Kidney epithelial cell (primary cell): ENCODE measurements at regions not wholly inside any gene's neighbourhood (a gene's known extent, or its start where the extent isn't known, plus 50 kb on each side); places are given as distances from the start of the nearest gene placed in this dataset.
A peak's percentile ranks its signal among the peaks of the same experiment; 100 is the strongest.

Experiments
- DNase-seq: peaks from one replicate; pipeline ENCODE4 v3.0.0-alpha.2; 2010; ENCODE audit warnings: low read depth
- H3K27me3 ChIP-seq: 2 replicates; pipeline ENCODE4 v1.6.0; 2011; ENCODE audit warnings: low read length; ENCODE audit not compliant: control insufficient read depth, insufficient read depth
- H3K36me3 ChIP-seq: 2 replicates; pipeline ENCODE4 v1.5.1; 2011; ENCODE audit warnings: low read length; ENCODE audit not compliant: control insufficient read depth, insufficient read depth
- H3K4me3 ChIP-seq: 2 replicates; pipeline ENCODE4 v1.5.1; 2011; ENCODE audit warnings: low read depth, mild to moderate bottlenecking, control low read depth, low read length
- TF ChIP-seq, protein P1 (sequence below): IDR thresholded peaks from 2 replicates; pipeline ENCODE4 v1.5.1; 2011; ENCODE audit warnings: mild to moderate bottlenecking, moderate library complexity, low read length, control low read depth, inconsistent platforms; ENCODE audit not compliant: insufficient read depth, poor library complexity, severe bottlenecking

GRCh38 chr1:188930382-188930781 lies 1547.3 kb downstream of the BRINP3 start:
- TF ChIP-seq, protein P1, sequence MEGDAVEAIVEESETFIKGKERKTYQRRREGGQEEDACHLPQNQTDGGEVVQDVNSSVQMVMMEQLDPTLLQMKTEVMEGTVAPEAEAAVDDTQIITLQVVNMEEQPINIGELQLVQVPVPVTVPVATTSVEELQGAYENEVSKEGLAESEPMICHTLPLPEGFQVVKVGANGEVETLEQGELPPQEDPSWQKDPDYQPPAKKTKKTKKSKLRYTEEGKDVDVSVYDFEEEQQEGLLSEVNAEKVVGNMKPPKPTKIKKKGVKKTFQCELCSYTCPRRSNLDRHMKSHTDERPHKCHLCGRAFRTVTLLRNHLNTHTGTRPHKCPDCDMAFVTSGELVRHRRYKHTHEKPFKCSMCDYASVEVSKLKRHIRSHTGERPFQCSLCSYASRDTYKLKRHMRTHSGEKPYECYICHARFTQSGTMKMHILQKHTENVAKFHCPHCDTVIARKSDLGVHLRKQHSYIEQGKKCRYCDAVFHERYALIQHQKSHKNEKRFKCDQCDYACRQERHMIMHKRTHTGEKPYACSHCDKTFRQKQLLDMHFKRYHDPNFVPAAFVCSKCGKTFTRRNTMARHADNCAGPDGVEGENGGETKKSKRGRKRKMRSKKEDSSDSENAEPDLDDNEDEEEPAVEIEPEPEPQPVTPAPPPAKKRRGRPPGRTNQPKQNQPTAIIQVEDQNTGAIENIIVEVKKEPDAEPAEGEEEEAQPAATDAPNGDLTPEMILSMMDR: no peak
- Histone ChIP-seq H3K36me3 (no peaks in the 10 kb centered on the region), H3K27me3 (no peaks in the 10 kb centered on the region), H3K4me3 (no peak overlapping the region)
- no peak for DNase-seq

DNA sequence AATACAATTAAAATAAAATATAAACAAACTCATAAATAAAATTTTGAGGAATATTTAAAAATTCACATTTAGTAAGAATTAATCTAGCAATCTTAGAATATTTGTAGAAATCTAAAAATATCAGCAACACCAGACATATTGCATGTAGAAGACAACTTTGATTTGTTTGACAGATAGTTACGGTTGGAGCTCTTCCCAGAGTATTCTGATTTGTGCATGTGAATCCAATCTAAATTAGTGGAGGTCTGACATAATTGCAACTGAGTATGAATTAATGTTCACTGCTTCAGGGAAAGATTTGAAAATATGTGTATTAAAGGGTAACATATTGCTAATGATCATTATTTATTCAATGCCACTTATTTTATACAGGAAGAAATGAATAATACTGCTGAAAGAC lies 1546.2 kb downstream of the BRINP3 start:
- no peak for DNase-seq
- H3K4me3 ChIP-seq: no peak overlapping the region
- TF ChIP-seq, protein P1: no peak
- H3K36me3 ChIP-seq: no peaks in the 10 kb centered on the region
- no peaks in the 10 kb centered on the region for H3K27me3 ChIP-seq

DNA sequence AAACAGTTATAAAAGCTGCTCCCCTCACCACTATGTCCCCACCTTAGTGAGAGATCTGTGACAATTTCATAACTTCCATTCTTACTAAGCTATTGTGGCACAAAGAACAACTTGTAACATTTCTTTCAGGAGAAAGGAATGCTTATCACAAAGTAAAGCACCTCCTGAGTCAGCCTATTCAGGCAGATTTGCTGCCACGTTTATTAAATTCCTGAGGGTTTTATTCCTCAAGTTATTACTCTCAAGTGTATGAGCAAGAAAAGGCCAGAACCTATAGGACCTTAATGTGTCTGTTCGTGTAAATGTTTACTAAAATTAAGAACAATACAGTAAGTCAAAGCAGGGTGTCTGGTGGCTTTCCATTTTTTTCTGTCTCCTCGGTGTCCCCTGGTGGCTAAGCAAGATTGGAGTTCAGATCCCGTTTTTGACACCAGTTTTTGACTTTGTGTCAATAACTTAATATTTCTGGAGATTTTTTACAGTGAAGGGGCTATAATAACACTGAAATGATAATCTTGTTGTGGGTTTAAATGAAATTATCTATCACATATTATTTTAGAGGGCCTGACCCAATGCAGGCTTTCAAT lies 1539.6 kb downstream of the BRINP3 start:
- no peaks in the 10 kb centered on the region for H3K36me3 ChIP-seq
- TF ChIP-seq, protein P1: peak; percentile 41
- no peak overlapping the region for H3K4me3 ChIP-seq
- no peaks in the 10 kb centered on the region for H3K27me3 ChIP-seq
- DNase-seq: no peak

- no peak for DNase-seq
- Histone ChIP-seq H3K4me3 (no peak overlapping the region), H3K36me3 (no peaks in the 10 kb centered on the region), H3K27me3 (no peaks in the 10 kb centered on the region)
- TF ChIP-seq, protein P1: no peak
Measured at GRCh38 chr1:188941986-188942385, 1535.7 kb downstream of the BRINP3 start.

- no peak for DNase-seq
Measured at GRCh38 chr1:188949701-188950100, 1528.0 kb downstream of the BRINP3 start.

More at GRCh38 chr1:188949701-188950100, 1528.0 kb downstream of the BRINP3 start:
- TF ChIP-seq, protein P1: no peak
- no peaks in the 10 kb centered on the region for H3K36me3 ChIP-seq
- H3K27me3 ChIP-seq: no peaks in the 10 kb centered on the region
- no peak overlapping the region for H3K4me3 ChIP-seq
